A549 (cell line): ENCODE measurements at regions not wholly inside any gene's neighbourhood (a gene's known extent, or its start where the extent isn't known, plus 50 kb on each side); places are given as distances from the start of the nearest gene placed in this dataset.

Source experiments
- CTCF ChIP-seq: fragments of >200 bp; sonication (Bioruptor Twin); formaldehyde crosslinking; IDR thresholded peaks from 3 replicates; pipeline ENCODE4 v1.5.1; 2016
- EHF ChIP-seq: fragments of 250-450 bp; sonication (Bioruptor Pico); IDR thresholded peaks from 2 replicates; pipeline ENCODE4 v1.5.0; 2020; ENCODE audit warnings: mild to moderate bottlenecking
- EHMT2 ChIP-seq: fragments of 200-600 bp; sonication (generic); IDR thresholded peaks from 2 replicates; pipeline ENCODE4 v1.6.1; 2016; ENCODE audit warnings: antibody characterized with exemption, low read depth, mild to moderate bottlenecking, moderate library complexity
- HDAC2 ChIP-seq: fragments of 200-600 bp; sonication (generic); IDR thresholded peaks from 2 replicates; pipeline ENCODE4 v1.6.1; 2016
- JUN ChIP-seq, 2 experiments: fragments of >200 bp; sonication (Bioruptor Twin); formaldehyde crosslinking; IDR thresholded peaks; 2 replicates in 1 of 2; 3 replicates in 1 of 2; pipeline ENCODE4 v1.6.1; 2016 to 2017
- KDM5A ChIP-seq: fragments of 200-600 bp; sonication (generic); IDR thresholded peaks from 2 replicates; pipeline ENCODE4 v1.6.1; 2016; ENCODE audit warnings: antibody characterized with exemption, mild to moderate bottlenecking
- POLR2A ChIP-seq: IDR thresholded peaks from 2 replicates; pipeline ENCODE4 v1.6.1; 2012; ENCODE audit warnings: mild to moderate bottlenecking, low read length
- RAD21 ChIP-seq, 2 experiments: fragments of >200 bp in 1 of 2; sonication (Bioruptor Twin) in 1 of 2; formaldehyde crosslinking in 1 of 2; IDR thresholded peaks in 1 of 2; conservative IDR thresholded peaks in 1 of 2; 2 replicates in 1 of 2; 3 replicates in 1 of 2; pipeline ENCODE4 v1.6.1; 2012 to 2018; ENCODE audit warnings: inconsistent platforms in 1 of 2

GRCh38 chr3:13223574-13224237 lies 150.5 kb upstream of the IQSEC1 start:
- TF ChIP-seq KDM5A = no peak
- TF ChIP-seq HDAC2 = no peak
- no peak for TF ChIP-seq EHF (CRISPR knock-in tag)
- TF ChIP-seq JUN (IDR thresholded peaks at IDR 0.05) = no peak
- TF ChIP-seq POLR2A = no peak
- TF ChIP-seq RAD21 (conservative IDR thresholded peaks at IDR 0.05 in 1 of 2, IDR thresholded peaks at IDR 0.05 in 1 of 2) = no peak
- TF ChIP-seq EHMT2 = no peak
- no peak for TF ChIP-seq CTCF
